OCI-LY1 (cell line): ENCODE measurements at regions not wholly inside any gene's neighbourhood (a gene's known extent, or its start where the extent isn't known, plus 50 kb on each side); places are given as distances from the start of the nearest gene placed in this dataset.

Source experiments
- H2AFZ ChIP-seq: fragments of 200-600 bp; sonication (generic), shearing (Covaris generic); 2 replicates; pipeline ENCODE4 v1.6.0; 2014; ENCODE audit warnings: antibody characterized with exemption, mild to moderate bottlenecking, low read length
- H3F3A ChIP-seq: fragments of 200-600 bp; sonication (generic), shearing (Covaris generic); 2 replicates; pipeline ENCODE4 v1.6.0; 2014; ENCODE audit warnings: mild to moderate bottlenecking, antibody characterized with exemption, low read length, moderate library complexity; ENCODE audit not compliant: insufficient read depth
- H3K27ac ChIP-seq: fragments of 200-600 bp; sonication (generic); 2 replicates; pipeline ENCODE4 v1.5.1; 2014; ENCODE audit warnings: low read length, mixed run types, mild to moderate bottlenecking, low read depth; ENCODE audit not compliant: poor library complexity, severe bottlenecking
- H3K27me3 ChIP-seq: fragments of 200-600 bp; sonication (generic); 2 replicates; pipeline ENCODE4 v1.6.0; 2014; ENCODE audit warnings: antibody characterized with exemption, mild to moderate bottlenecking, low read length, moderate library complexity; ENCODE audit not compliant: insufficient read depth
- H3K36me3 ChIP-seq: fragments of 200-600 bp; sonication (generic); 2 replicates; pipeline ENCODE4 v1.6.1; 2014; ENCODE audit warnings: mild to moderate bottlenecking, antibody characterized with exemption, low read length, moderate library complexity, mixed read lengths; ENCODE audit not compliant: insufficient read depth
- H3K4me1 ChIP-seq: fragments of 200-600 bp; sonication (generic); 2 replicates; pipeline ENCODE4 v1.5.1; 2014; ENCODE audit warnings: mild to moderate bottlenecking, low read length, moderate library complexity; ENCODE audit not compliant: insufficient read depth, severe bottlenecking
- H3K4me2 ChIP-seq: fragments of 200-600 bp; sonication (generic), shearing (Covaris generic); 2 replicates; pipeline ENCODE4 v1.6.1; 2014; ENCODE audit warnings: low read length
- H3K4me3 ChIP-seq: fragments of 200-600 bp; sonication (generic); 2 replicates; pipeline ENCODE4 v1.5.1; 2014; ENCODE audit warnings: low read length, low read depth, mild to moderate bottlenecking, mixed read lengths; ENCODE audit not compliant: poor library complexity, severe bottlenecking
- H3K79me2 ChIP-seq: fragments of 200-600 bp; shearing (Covaris generic); 2 replicates; pipeline ENCODE4 v1.6.1; 2016; ENCODE audit warnings: mixed run types, low read length, mixed read lengths; ENCODE audit not compliant: insufficient read depth
- H3K9ac ChIP-seq: fragments of 200-600 bp; sonication (generic), shearing (Covaris generic); 2 replicates; pipeline ENCODE4 v1.6.1; 2014; ENCODE audit warnings: mild to moderate bottlenecking, low read length, mixed read lengths
- H3K9me2 ChIP-seq: fragments of 200-600 bp; sonication (generic), shearing (Covaris generic); 2 replicates; pipeline ENCODE4 v1.6.1; 2014; ENCODE audit warnings: low read depth, mild to moderate bottlenecking, low read length, mixed read lengths
- H3K9me3 ChIP-seq: fragments of 200-600 bp; shearing (Covaris generic); 2 replicates; pipeline ENCODE4 v1.6.1; 2014; ENCODE audit warnings: low read length, mixed read lengths
- H4K20me1 ChIP-seq: fragments of 200-600 bp; sonication (generic), shearing (Covaris generic); 2 replicates; pipeline ENCODE4 v1.6.0; 2016; ENCODE audit warnings: mild to moderate bottlenecking, low read length; ENCODE audit not compliant: insufficient read depth
- EZH2 ChIP-seq: fragments of 200-600 bp; sonication (generic), shearing (Covaris generic); IDR thresholded peaks from 2 replicates; pipeline ENCODE4 v1.8.0; 2017; ENCODE audit warnings: borderline replicate concordance, mixed run types, mild to moderate bottlenecking, antibody characterized with exemption, low read length, moderate library complexity, mixed read lengths
- TF ChIP-seq, protein P1 (sequence below): fragments of 200-600 bp; sonication (generic), shearing (Covaris generic); IDR thresholded peaks from 2 replicates; pipeline ENCODE4 v1.5.1; 2017; ENCODE audit warnings: mild to moderate bottlenecking, antibody characterized with exemption, low read length, moderate library complexity, mixed read lengths

DNA sequence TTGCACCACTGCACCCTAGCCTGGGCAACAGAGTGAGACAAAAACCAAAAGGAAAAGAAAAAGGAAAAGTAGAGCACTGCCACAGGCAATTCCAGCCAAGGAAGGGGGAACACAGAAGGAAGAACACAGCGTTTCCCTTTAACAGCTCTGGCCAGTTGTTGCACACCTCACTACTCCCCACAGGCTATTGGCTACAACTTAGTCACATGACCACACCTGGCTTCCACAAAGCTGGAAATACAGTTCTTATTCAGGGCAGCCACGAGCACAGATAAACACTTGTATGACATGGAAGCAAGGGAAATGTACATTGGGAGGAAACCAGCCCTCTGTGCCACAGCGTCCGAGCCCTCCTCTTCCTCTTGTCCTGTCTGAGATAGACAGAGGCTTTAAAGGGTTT, 249.0 kb upstream of the JARID2 start:
- H3K9ac ChIP-seq: no peak overlapping the region
- no peak overlapping the region for H3K4me2 ChIP-seq
- H2AFZ ChIP-seq: no peak overlapping the region
- no peaks in the 10 kb centered on the region for H3K27me3 ChIP-seq
- no peaks in the 10 kb centered on the region for H3K36me3 ChIP-seq
- H3K27ac ChIP-seq: no peak overlapping the region
- no peaks in the 10 kb centered on the region for H4K20me1 ChIP-seq
- H3K9me3 ChIP-seq: no peaks in the 10 kb centered on the region
- no peak overlapping the region for H3K4me3 ChIP-seq
- H3F3A ChIP-seq: no peaks in the 10 kb centered on the region
- no peaks in the 10 kb centered on the region for H3K79me2 ChIP-seq
- TF ChIP-seq EZH2: no peak
- no peaks in the 10 kb centered on the region for H3K9me2 ChIP-seq
- no peaks in the 10 kb centered on the region for H3K4me1 ChIP-seq

DNA sequence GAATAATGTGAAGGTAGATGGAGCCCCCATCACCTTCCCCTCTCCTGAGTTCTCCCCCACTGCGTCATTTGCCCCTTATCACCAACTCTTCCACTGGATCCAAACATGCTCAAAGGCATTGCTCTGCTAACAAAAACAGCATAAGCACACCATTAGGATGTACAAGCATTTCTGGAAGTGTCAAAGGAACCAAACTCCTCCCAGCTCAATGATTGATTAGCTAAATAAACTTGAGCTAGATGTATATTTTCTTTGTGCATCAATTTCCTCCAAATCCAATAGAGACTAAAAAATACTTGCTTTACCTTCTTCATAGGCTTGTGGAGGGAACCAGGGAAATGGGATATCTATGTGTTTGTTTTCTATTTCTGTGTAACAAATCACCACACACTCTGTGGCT, 248.4 kb upstream of the JARID2 start:
- no peak overlapping the region for H3K4me3 ChIP-seq
- no peaks in the 10 kb centered on the region for H3K79me2 ChIP-seq
- H3F3A ChIP-seq: no peaks in the 10 kb centered on the region
- no peaks in the 10 kb centered on the region for H3K9me3 ChIP-seq
- H3K9ac ChIP-seq: no peak overlapping the region
- H3K4me2 ChIP-seq: no peak overlapping the region
- H3K27me3 ChIP-seq: no peaks in the 10 kb centered on the region
- H3K27ac ChIP-seq: no peak overlapping the region
- H2AFZ ChIP-seq: no peak overlapping the region
- H3K4me1 ChIP-seq: no peaks in the 10 kb centered on the region
- H4K20me1 ChIP-seq: no peaks in the 10 kb centered on the region
- no peaks in the 10 kb centered on the region for H3K36me3 ChIP-seq
- TF ChIP-seq EZH2: no peak
- TF ChIP-seq, protein P1, sequence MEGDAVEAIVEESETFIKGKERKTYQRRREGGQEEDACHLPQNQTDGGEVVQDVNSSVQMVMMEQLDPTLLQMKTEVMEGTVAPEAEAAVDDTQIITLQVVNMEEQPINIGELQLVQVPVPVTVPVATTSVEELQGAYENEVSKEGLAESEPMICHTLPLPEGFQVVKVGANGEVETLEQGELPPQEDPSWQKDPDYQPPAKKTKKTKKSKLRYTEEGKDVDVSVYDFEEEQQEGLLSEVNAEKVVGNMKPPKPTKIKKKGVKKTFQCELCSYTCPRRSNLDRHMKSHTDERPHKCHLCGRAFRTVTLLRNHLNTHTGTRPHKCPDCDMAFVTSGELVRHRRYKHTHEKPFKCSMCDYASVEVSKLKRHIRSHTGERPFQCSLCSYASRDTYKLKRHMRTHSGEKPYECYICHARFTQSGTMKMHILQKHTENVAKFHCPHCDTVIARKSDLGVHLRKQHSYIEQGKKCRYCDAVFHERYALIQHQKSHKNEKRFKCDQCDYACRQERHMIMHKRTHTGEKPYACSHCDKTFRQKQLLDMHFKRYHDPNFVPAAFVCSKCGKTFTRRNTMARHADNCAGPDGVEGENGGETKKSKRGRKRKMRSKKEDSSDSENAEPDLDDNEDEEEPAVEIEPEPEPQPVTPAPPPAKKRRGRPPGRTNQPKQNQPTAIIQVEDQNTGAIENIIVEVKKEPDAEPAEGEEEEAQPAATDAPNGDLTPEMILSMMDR: no peak
- H3K9me2 ChIP-seq: no peaks in the 10 kb centered on the region

DNA sequence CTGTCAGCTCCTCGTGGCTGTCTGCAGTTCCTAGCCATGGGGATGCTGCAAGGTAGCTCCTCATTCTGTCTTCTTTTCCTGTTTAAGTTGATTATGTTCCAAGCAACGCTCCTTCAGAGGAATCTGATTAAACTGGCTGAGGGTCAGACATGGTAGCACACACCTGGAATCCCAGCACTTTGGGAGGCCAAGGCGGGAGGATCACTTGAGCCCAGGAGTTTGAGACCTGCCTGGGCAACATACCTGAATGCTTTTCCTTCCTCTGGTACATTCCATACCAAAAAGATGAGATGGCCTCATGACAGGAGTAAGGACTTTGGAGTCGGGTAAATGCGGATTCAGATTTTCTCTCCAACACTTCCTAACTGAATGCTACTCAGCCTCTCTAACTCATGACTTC, 246.8 kb upstream of the JARID2 start:
- Histone ChIP-seq H2AFZ (no peak overlapping the region), H3K9me2 (no peaks in the 10 kb centered on the region), H3K79me2 (no peaks in the 10 kb centered on the region), H3K9me3 (no peaks in the 10 kb centered on the region), H3F3A (no peaks in the 10 kb centered on the region), H4K20me1 (no peaks in the 10 kb centered on the region), H3K27ac (no peak overlapping the region), H3K4me1 (no peaks in the 10 kb centered on the region), H3K27me3 (no peaks in the 10 kb centered on the region), H3K9ac (no peak overlapping the region), H3K4me3 (no peak overlapping the region), H3K36me3 (no peaks in the 10 kb centered on the region), H3K4me2 (no peak overlapping the region)
- no peak for TF ChIP-seq EZH2
- TF ChIP-seq, protein P1: no peak

DNA sequence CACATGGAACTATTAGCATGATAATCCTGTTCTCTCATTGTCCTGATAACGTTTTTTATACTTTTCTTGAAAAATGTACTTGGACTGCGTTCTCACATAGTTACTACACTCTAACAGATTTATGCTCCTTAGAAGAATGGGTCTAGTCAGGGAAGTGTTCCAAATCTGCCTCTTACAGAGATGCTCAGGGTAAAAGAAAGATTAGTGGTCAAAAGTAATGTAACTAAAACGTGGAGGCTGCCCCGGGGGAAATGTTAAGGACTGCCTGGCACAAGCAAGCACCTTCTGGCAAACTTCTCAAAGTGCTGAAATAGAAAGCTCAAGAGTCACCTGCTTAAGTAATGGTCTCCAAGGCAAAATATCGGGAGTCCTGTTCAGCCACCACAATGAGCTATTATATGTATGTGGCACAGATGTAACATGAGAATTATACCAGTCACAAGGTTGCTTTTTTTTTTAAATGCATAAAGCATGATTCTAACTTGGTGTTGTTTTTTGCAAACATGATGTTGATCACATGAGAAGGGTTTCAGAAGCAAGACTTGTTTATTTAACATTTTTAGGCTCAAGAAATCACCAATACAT, 244.5 kb upstream of the JARID2 start:
- H3K9me2 ChIP-seq: no peaks in the 10 kb centered on the region
- no peaks in the 10 kb centered on the region for H3K79me2 ChIP-seq
- TF ChIP-seq, protein P1: no peak
- no peaks in the 10 kb centered on the region for H3F3A ChIP-seq
- H3K4me1 ChIP-seq: no peaks in the 10 kb centered on the region
- no peaks in the 10 kb centered on the region for H3K36me3 ChIP-seq
- no peak overlapping the region for H3K4me2 ChIP-seq
- no peak overlapping the region for H2AFZ ChIP-seq
- no peaks in the 10 kb centered on the region for H4K20me1 ChIP-seq
- H3K27me3 ChIP-seq: no peaks in the 10 kb centered on the region
- H3K4me3 ChIP-seq: no peak overlapping the region
- H3K9ac ChIP-seq: no peak overlapping the region
- H3K9me3 ChIP-seq: no peaks in the 10 kb centered on the region
- H3K27ac ChIP-seq: no peak overlapping the region
